ENCODE measurements at regions not wholly inside any gene's neighbourhood (a gene's known extent, or its start where the extent isn't known, plus 50 kb on each side); places are given as distances from the start of the nearest gene placed in this dataset.

DNA sequence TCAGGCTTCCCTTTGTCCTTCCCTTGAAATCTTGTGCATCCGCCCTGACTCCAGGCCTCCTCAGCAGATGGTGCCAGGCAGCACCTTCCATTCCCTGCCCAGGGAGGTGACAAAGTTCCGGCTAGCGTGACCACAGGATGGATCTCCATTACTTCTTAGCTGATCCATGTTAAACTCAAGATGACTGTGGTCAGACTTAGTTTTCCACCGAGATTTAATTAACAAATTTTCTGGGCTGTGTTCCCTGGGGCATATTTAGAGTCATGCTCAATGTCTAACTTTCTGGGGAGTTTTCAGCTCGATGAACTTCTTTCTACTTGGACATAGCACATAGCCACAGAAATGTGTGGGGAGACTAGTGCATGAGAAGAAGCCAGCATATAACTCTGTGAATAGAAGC is 215.1 kb upstream of the SFRP2 start:
- TF ChIP-seq, protein P1, sequence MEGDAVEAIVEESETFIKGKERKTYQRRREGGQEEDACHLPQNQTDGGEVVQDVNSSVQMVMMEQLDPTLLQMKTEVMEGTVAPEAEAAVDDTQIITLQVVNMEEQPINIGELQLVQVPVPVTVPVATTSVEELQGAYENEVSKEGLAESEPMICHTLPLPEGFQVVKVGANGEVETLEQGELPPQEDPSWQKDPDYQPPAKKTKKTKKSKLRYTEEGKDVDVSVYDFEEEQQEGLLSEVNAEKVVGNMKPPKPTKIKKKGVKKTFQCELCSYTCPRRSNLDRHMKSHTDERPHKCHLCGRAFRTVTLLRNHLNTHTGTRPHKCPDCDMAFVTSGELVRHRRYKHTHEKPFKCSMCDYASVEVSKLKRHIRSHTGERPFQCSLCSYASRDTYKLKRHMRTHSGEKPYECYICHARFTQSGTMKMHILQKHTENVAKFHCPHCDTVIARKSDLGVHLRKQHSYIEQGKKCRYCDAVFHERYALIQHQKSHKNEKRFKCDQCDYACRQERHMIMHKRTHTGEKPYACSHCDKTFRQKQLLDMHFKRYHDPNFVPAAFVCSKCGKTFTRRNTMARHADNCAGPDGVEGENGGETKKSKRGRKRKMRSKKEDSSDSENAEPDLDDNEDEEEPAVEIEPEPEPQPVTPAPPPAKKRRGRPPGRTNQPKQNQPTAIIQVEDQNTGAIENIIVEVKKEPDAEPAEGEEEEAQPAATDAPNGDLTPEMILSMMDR (IDR thresholded peaks at IDR 0.05; ENCODE audit: control extremely low read depth, extremely low read depth, low read depth, missing control alignments) = no peak
- ChIA-PET CTCF (interaction anchor here (1.2 kb wide), 1 partner anchor 11 kb away, joined by 3 read pairs; no protein-coding TSS in a partner anchor), POLR2A (no interaction called here)
- DNase-seq (ENCODE audit: extremely low spot score) = no peak

DNA sequence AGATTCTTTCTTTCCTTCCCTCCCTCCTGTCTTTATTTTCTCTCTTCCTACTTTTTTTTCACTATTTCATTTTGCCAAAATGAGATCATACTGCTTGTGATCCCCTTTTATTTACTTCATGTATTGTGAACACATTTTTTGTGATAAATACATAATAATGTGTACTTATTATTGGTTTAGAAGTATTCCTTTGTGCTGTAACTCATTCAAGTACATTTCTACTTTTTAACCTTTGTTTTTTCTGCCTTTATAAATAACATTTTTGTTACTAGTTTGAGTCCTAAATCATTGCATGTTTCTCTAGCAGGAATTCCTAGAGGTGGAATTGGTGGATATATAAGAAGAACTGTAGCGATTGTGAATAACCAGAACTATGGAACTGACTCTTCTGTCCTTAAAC is 214.5 kb upstream of the SFRP2 start:
- POLR2A ChIA-PET = no interaction called here

DNA sequence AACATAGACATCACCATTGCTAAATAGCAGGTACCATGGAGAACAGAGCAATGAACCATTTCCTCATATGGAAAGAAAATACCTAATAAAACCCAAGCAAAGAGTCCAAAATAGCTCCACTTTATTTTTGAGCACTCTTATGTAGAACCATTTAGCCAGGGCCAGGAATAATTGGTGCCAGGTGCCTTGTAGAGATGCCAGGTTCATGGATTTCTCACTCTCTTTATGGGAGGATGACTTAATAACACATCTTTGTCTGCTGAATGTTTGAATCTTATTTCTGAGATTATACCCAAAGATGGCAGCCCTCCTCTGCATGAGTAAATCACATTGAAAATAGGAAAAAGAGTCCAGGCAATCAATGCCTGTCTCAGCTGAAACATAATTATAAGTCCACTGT is 212.3 kb upstream of the SFRP2 start:
- no peak for DNase-seq (ENCODE audit: extremely low spot score)
- POLR2A ChIA-PET = interaction anchor here (0.7 kb wide), 1 partner anchor 286 kb away, joined by 7 read pairs; no protein-coding TSS in a partner anchor
- TF ChIP-seq, protein P1 (IDR thresholded peaks at IDR 0.05; ENCODE audit: control extremely low read depth, extremely low read depth, low read depth, missing control alignments) = no peak
- CTCF ChIA-PET = interaction anchor here (1.3 kb wide), 1 partner anchor 8 kb away, joined by 3 read pairs; no protein-coding TSS in a partner anchor

More for the DNA sequence above, 214.5 kb upstream of the SFRP2 start:
- TF ChIP-seq, protein P1 (IDR thresholded peaks at IDR 0.05; ENCODE audit: control extremely low read depth, extremely low read depth, low read depth, missing control alignments) = no peak
- CTCF ChIA-PET = no interaction called here
- no peak for DNase-seq (ENCODE audit: extremely low spot score)

DNA sequence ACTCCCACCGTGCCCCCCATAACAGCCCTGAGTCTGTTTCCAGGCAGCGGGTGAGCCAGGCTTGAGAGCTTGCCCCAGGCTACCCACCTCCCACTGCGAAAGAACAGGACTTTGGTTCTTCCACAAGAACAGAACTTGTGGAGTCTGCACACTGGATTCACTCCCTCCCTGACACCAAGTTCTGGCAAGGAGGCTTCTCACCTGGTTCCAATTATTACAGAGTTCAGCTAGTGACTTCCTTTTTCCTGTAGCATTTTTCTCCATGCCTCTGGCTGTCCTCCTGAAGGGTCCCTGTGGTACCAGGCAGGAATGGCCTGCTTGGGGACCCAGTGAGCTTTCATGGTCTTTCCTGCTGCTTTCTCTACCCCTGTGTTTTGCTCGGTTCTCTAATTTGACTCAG is 208.6 kb upstream of the SFRP2 start:
- TF ChIP-seq, protein P1 (IDR thresholded peaks at IDR 0.05; ENCODE audit: control extremely low read depth, extremely low read depth, low read depth, missing control alignments) = no peak
- CTCF ChIA-PET = interaction anchor here (1.3 kb wide), 2 partner anchors 9 to 23 kb away, joined by 4 read pairs; no protein-coding TSS in a partner anchor

DNA sequence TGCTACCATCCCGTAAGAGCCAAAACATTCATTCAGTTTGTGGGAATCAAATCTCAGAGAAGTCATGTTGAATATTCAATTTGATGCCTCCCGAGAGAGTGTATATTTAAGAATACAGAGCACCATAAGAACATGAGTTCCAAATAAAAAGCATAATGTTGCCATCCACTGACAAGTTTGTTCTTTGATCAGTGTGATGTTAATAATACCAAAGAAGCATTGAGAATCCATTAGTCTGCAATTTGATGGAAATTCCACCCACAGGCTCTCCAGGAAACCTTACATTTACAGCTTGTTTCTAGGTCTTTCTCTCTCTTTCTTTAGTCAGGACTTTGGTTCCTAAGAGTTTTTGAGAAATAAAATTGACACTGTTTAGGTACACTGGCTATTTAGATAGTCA is 200.6 kb upstream of the SFRP2 start:
- CTCF ChIA-PET = no interaction called here
- no peak for DNase-seq (ENCODE audit: extremely low spot score)
- POLR2A ChIA-PET = no interaction called here
- TF ChIP-seq, protein P1 (IDR thresholded peaks at IDR 0.05; ENCODE audit: control extremely low read depth, extremely low read depth, low read depth, missing control alignments) = no peak

More for the DNA sequence above, 208.6 kb upstream of the SFRP2 start:
- POLR2A ChIA-PET = no interaction called here
- no peak for DNase-seq (ENCODE audit: extremely low spot score)

DNA sequence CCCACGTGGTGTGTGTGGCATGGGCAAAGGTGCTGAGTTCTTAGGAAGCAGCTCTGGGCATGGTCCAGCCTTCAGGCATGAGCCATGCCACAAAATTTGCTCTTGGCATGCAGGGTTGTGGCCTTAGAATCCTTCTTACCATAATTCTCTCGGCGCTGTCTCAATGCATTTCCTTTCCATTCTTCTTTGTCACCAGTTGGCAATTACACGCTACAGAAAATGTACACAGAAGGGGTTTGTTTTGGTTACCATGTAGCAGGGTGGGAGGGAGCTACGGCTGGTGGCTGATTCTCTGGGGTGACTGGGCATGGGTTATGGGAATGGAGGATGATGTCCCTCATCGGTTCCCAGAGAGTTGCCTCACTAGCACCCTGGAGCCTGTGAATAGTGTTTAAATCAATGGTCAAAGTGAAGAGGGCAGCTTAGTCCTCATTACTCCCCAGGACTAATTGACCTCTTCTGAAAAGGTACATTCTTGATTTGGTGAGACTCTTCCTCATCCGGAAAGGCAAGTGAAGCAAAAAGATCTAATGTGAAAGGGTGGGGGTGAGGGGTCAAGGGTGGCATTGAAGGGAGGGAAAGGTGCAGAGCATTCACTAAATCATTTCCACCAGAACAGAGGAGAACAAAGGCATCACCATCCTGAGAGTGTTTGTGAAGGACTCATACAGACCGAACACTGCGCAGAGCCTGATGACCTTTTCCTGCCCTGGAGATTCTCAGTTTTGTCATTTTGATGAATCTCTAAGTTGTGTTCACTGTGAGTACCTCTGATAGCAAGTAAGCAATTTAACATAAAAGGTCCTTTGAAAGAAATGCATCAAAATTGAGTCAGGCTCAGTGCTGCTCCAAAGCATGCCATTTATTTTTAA is 199.8 kb upstream of the SFRP2 start:
- CTCF ChIA-PET = no interaction called here
- POLR2A ChIA-PET = no interaction called here
- DNase-seq (ENCODE audit: extremely low spot score) = no peak
- TF ChIP-seq, protein P1 (IDR thresholded peaks at IDR 0.05; ENCODE audit: control extremely low read depth, extremely low read depth, low read depth, missing control alignments) = no peak
